Fibroblast of skin of left quadriceps (primary cell): ENCODE measurements at regions not wholly inside any gene's neighbourhood (a gene's known extent, or its start where the extent isn't known, plus 50 kb on each side); places are given as distances from the start of the nearest gene placed in this dataset.
"Not testable (repeated sequence)": the region's sequence is repeated elsewhere in the genome, so short reads cannot be mapped to it uniquely, and the experiment has no call there.

Source experiments
- DNase-seq, 2 experiments: peaks; one replicate each; pipeline ENCODE4 v3.0.0-alpha.2; 2013; ENCODE audit warnings: low read depth in 2 of 2

GRCh38 chr1:5634893-5635292 is 357.3 kb downstream of the NPHP4 start:
- DNase-seq, result no peak

- DNase-seq, result no peak
Observed at GRCh38 chr1:5632814-5633213, 359.4 kb downstream of the NPHP4 start.

GRCh38 chr1:5632224-5632623 is 360.0 kb downstream of the NPHP4 start:
- DNase-seq, result no peak

GRCh38 chr1:5628416-5628815 is 363.8 kb downstream of the NPHP4 start:
- DNase-seq, result no peak

GRCh38 chr1:5623399-5623798 is 368.8 kb downstream of the NPHP4 start:
- no peak for DNase-seq

GRCh38 chr1:5622412-5622811 is 369.8 kb downstream of the NPHP4 start:
- DNase-seq, result no peak

- DNase-seq, result no peak
Observed at GRCh38 chr1:5621692-5622091, 370.5 kb downstream of the NPHP4 start.

GRCh38 chr1:5620997-5621396 is 371.2 kb downstream of the NPHP4 start:
- DNase-seq, result no peak

GRCh38 chr1:5620418-5620817 is 371.8 kb downstream of the NPHP4 start:
- no peak for DNase-seq

- no peak for DNase-seq
Observed at GRCh38 chr1:5619469-5619868, 372.8 kb downstream of the NPHP4 start.

GRCh38 chr1:5617546-5617945 is 374.7 kb downstream of the NPHP4 start:
- DNase-seq, result no peak

- no peak for DNase-seq
Observed at GRCh38 chr1:5617179-5617520, 375.1 kb downstream of the NPHP4 start.

- DNase-seq, result no peak
Observed at GRCh38 chr1:5616366-5617178, 375.7 kb downstream of the NPHP4 start.

- DNase-seq, result no peak
Observed at GRCh38 chr1:5615076-5615475, 377.1 kb downstream of the NPHP4 start.

- no peak for DNase-seq
Observed at GRCh38 chr1:5613900-5614299, 378.3 kb downstream of the NPHP4 start.

GRCh38 chr1:5611851-5612250 is 380.4 kb downstream of the NPHP4 start:
- DNase-seq, result no peak

GRCh38 chr1:5611431-5611830 is 380.8 kb downstream of the NPHP4 start:
- no peak for DNase-seq

GRCh38 chr1:5610432-5610831 is 381.8 kb downstream of the NPHP4 start:
- DNase-seq, result no peak

GRCh38 chr1:5603353-5604104 is 388.7 kb downstream of the NPHP4 start:
- DNase-seq, result no peak

GRCh38 chr1:5602718-5603117 is 389.5 kb downstream of the NPHP4 start:
- DNase-seq, result not testable (repeated sequence)

GRCh38 chr1:5601516-5601915 is 390.7 kb downstream of the NPHP4 start:
- no peak for DNase-seq

- DNase-seq, result no peak
Observed at GRCh38 chr1:5599541-5599940, 392.7 kb downstream of the NPHP4 start.

GRCh38 chr1:5598824-5599395 is 393.3 kb downstream of the NPHP4 start:
- no peak for DNase-seq
